Astrocyte (in vitro differentiated cells and primary cell): ENCODE measurements at regions not wholly inside any gene's neighbourhood (a gene's known extent, or its start where the extent isn't known, plus 50 kb on each side); places are given as distances from the start of the nearest gene placed in this dataset.

Source experiments
- DNase-seq: peaks from one replicate; pipeline ENCODE4 v3.0.0-alpha.2; 2010; ENCODE audit warnings: low read depth
- FAIRE-seq: peaks from 2 replicates; lab custom pipeline; 2011; peaks lifted over from hg19 to GRCh38; lab: Jason Lieb, UNC
- H2AFZ ChIP-seq: 2 replicates; pipeline ENCODE4 v1.6.0; 2012; ENCODE audit warnings: low read depth, low read length, inconsistent platforms
- H3K27ac ChIP-seq: 2 replicates; pipeline ENCODE4 v1.5.1; 2011; ENCODE audit warnings: low read depth, low read length, inconsistent platforms
- H3K27me3 ChIP-seq: 2 replicates; pipeline ENCODE4 v1.6.0; 2011; ENCODE audit warnings: low read length, inconsistent platforms; ENCODE audit not compliant: insufficient read depth
- H3K36me3 ChIP-seq: 2 replicates; pipeline ENCODE4 v1.5.1; 2011; ENCODE audit warnings: low read length, inconsistent platforms; ENCODE audit not compliant: insufficient read depth
- H3K4me1 ChIP-seq: 2 replicates; pipeline ENCODE4 v1.5.1; 2011; ENCODE audit warnings: low read length, inconsistent platforms; ENCODE audit not compliant: insufficient read depth
- H3K4me2 ChIP-seq: 2 replicates; pipeline ENCODE4 v1.6.0; 2012; ENCODE audit warnings: low read length, inconsistent platforms
- H3K4me3 ChIP-seq: 2 replicates; pipeline ENCODE4 v1.5.1; 2011; ENCODE audit warnings: low read depth, mild to moderate bottlenecking, low read length, inconsistent platforms; ENCODE audit not compliant: insufficient read depth
- H3K79me2 ChIP-seq: 2 replicates; pipeline ENCODE4 v1.6.0; 2012; ENCODE audit warnings: mild to moderate bottlenecking, low read length, inconsistent platforms; ENCODE audit not compliant: insufficient read depth
- H3K9ac ChIP-seq: 2 replicates; pipeline ENCODE4 v1.6.0; 2012; ENCODE audit warnings: mild to moderate bottlenecking, low read length, inconsistent platforms
- H3K9me3 ChIP-seq: 2 replicates; pipeline ENCODE4 v1.5.1; 2012; ENCODE audit warnings: low read depth, mild to moderate bottlenecking, low read length, inconsistent platforms; ENCODE audit not compliant: insufficient read depth
- H4K20me1 ChIP-seq: 2 replicates; pipeline ENCODE4 v1.6.0; 2012; ENCODE audit warnings: low read length, inconsistent platforms; ENCODE audit not compliant: insufficient read depth
- H3K27ac Mint-ChIP-seq: one replicate; pipeline ENCODE4 v1.8.0; 2021; ENCODE audit warnings: mild to moderate bottlenecking, mixed read lengths; ENCODE audit not compliant: unreplicated experiment
- H3K27me3 Mint-ChIP-seq: one replicate; pipeline ENCODE4 v1.8.0; 2021; ENCODE audit warnings: low read depth, mixed read lengths; ENCODE audit not compliant: unreplicated experiment
- H3K36me3 Mint-ChIP-seq: one replicate; pipeline ENCODE4 v1.8.0; 2021; ENCODE audit warnings: low read depth, mixed read lengths; ENCODE audit not compliant: unreplicated experiment
- H3K4me1 Mint-ChIP-seq: one replicate; pipeline ENCODE4 v1.8.0; 2021; ENCODE audit warnings: low read depth, mixed read lengths; ENCODE audit not compliant: unreplicated experiment
- H3K4me3 Mint-ChIP-seq: one replicate; pipeline ENCODE4 v1.8.0; 2021; ENCODE audit warnings: mild to moderate bottlenecking, moderate library complexity, mixed read lengths; ENCODE audit not compliant: unreplicated experiment
- H3K9me3 Mint-ChIP-seq: one replicate; pipeline ENCODE4 v1.8.0; 2021; ENCODE audit warnings: mild to moderate bottlenecking, mixed read lengths; ENCODE audit not compliant: unreplicated experiment
- EZH2 ChIP-seq: IDR thresholded peaks from 2 replicates; pipeline ENCODE4 v1.6.1; 2012; ENCODE audit warnings: mild to moderate bottlenecking, low read length, inconsistent platforms; ENCODE audit not compliant: insufficient read depth
- TF ChIP-seq, protein P1 (sequence below): IDR thresholded peaks from 2 replicates; pipeline ENCODE4 v1.5.1; 2011; ENCODE audit warnings: low read depth, mild to moderate bottlenecking, inconsistent platforms, low read length, moderate library complexity; ENCODE audit not compliant: insufficient read depth

DNA sequence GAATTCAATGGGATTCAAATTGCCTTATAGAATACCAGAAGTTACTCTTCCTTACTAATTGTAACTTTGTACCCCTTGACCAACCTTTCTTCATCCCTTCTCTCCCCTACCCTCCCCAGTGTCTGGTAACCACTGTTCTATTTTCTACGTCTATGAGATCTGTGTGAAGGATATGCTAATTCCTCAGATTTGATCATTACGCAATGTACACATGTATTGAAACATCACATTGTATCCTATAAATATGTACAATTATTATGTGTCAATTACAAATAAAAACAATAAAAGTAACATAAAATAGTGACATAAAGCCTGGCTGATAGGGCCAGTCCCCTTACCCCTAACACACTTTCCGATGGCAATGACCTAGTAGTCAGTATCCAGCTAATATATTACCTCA lies 95.1 kb upstream of the GRIA3 start:
- H3K27ac ChIP-seq = no peak overlapping the region
- Mint-ChIP-seq H3K36me3 (no peaks in the 10 kb centered on the region), H3K4me1 (peaks cover 20% of the 10 kb centered on the region), H3K27ac (no peak overlapping the region), H3K4me3 (no peak overlapping the region), H3K27me3 (no peaks in the 10 kb centered on the region), H3K9me3 (peaks cover 1% of the 10 kb centered on the region)
- no peak for DNase-seq
- TF ChIP-seq EZH2 = no peak
- TF ChIP-seq, protein P1, sequence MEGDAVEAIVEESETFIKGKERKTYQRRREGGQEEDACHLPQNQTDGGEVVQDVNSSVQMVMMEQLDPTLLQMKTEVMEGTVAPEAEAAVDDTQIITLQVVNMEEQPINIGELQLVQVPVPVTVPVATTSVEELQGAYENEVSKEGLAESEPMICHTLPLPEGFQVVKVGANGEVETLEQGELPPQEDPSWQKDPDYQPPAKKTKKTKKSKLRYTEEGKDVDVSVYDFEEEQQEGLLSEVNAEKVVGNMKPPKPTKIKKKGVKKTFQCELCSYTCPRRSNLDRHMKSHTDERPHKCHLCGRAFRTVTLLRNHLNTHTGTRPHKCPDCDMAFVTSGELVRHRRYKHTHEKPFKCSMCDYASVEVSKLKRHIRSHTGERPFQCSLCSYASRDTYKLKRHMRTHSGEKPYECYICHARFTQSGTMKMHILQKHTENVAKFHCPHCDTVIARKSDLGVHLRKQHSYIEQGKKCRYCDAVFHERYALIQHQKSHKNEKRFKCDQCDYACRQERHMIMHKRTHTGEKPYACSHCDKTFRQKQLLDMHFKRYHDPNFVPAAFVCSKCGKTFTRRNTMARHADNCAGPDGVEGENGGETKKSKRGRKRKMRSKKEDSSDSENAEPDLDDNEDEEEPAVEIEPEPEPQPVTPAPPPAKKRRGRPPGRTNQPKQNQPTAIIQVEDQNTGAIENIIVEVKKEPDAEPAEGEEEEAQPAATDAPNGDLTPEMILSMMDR = no peak
- no peaks in the 10 kb centered on the region for H4K20me1 ChIP-seq
- H3K4me3 ChIP-seq = no peak overlapping the region
- no peaks in the 10 kb centered on the region for H3K27me3 ChIP-seq
- H2AFZ ChIP-seq = no peak overlapping the region
- peaks cover 10% of the 10 kb centered on the region for H3K4me1 ChIP-seq
- H3K36me3 ChIP-seq = no peaks in the 10 kb centered on the region
- H3K79me2 ChIP-seq = no peaks in the 10 kb centered on the region
- H3K4me2 ChIP-seq = no peak overlapping the region
- no peaks in the 10 kb centered on the region for H3K9me3 ChIP-seq
- no peak overlapping the region for H3K9ac ChIP-seq
- FAIRE-seq = peak; percentile 45

DNA sequence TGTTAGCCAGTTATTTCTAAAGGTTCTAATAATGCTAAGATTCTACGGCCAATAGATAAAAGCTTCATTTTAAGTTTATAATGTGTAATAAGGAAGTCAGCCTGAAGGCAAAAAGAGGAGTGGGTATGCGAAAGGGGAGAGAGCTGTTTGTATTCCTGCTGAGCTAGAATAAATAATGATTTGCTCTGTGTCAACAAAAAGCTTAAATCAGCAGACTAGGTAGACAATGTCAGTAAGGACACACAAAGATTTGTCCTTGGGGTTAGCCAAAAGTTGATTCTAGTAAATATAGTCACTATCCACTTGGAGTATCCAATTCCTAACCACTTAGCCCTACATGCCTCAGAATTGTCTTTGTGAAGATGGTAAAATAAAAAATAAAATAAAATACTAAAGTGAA lies 90.3 kb upstream of the GRIA3 start:
- Mint-ChIP-seq H3K9me3 (peaks cover 4% of the 10 kb centered on the region), H3K27me3 (no peaks in the 10 kb centered on the region), H3K36me3 (no peaks in the 10 kb centered on the region), H3K27ac (no peak overlapping the region), H3K4me1 (no peaks in the 10 kb centered on the region), H3K4me3 (no peak overlapping the region)
- Histone ChIP-seq H3K4me3 (no peak overlapping the region), H3K4me1 (no peaks in the 10 kb centered on the region), H3K4me2 (no peak overlapping the region), H3K27ac (no peak overlapping the region), H3K36me3 (no peaks in the 10 kb centered on the region), H3K27me3 (no peaks in the 10 kb centered on the region), H3K9me3 (no peaks in the 10 kb centered on the region), H4K20me1 (no peaks in the 10 kb centered on the region), H3K9ac (no peak overlapping the region), H2AFZ (no peak overlapping the region), H3K79me2 (no peaks in the 10 kb centered on the region)
- FAIRE-seq (no peak), DNase-seq (no peak)
- no peak for TF ChIP-seq EZH2
- TF ChIP-seq, protein P1 = no peak

DNA sequence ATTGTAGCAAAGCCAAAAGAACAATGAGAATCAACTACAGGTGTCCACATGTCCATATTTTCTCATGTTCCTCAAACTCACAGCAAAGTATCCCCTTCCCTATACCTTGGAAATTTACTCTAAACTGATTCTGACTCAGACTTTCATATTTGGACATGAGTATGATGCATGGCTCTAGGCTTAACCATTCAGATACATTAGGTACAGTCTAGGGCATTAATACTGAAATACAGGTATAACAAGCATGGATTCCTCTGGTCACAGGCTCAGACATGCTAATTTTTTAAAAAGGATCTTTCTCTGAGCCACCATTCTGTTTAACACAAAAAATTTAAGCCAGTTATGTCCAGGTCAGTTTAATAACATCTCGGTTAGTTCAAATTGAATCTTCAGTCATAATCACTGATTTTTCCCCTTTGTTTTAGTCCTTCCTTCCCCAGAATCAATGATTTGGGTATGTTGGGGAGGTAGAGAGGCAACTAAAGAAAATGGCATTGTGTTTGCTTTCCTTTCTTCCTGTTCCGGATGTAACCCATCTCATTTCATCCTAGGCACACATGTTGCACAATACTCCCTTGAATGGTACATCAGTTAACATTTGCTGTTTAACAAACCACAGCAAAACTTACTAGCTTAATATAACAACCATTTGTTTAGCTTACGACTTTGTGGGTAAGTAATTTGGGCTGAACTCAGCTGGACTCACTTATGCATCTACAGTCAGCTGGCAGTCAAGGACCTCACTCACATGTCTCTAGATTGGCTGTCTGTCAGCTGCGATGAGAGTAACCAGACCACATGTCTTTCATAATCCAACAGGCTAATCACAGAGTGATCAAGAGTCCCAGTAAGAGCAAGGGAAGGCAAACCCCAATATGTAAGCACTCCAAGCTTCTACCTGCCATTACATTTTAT lies 75.3 kb upstream of the GRIA3 start:
- Histone ChIP-seq H3K4me3 (no peak overlapping the region), H3K79me2 (no peaks in the 10 kb centered on the region), H3K4me1 (no peaks in the 10 kb centered on the region), H3K9ac (no peak overlapping the region), H2AFZ (no peak overlapping the region), H4K20me1 (no peaks in the 10 kb centered on the region), H3K9me3 (no peaks in the 10 kb centered on the region), H3K27me3 (no peaks in the 10 kb centered on the region), H3K4me2 (no peak overlapping the region), H3K36me3 (no peaks in the 10 kb centered on the region), H3K27ac (no peak overlapping the region)
- no peaks in the 10 kb centered on the region for H3K27me3 Mint-ChIP-seq
- DNase-seq = no peak
- H3K27ac Mint-ChIP-seq = no peak overlapping the region
- peak; percentile 71 for FAIRE-seq
- H3K9me3 Mint-ChIP-seq = peaks cover 1% of the 10 kb centered on the region
- no peak overlapping the region for H3K4me3 Mint-ChIP-seq
- TF ChIP-seq, protein P1 = no peak
- TF ChIP-seq EZH2 = no peak
- no peaks in the 10 kb centered on the region for H3K4me1 Mint-ChIP-seq
- no peaks in the 10 kb centered on the region for H3K36me3 Mint-ChIP-seq
